Upper lobe of left lung (tissue), 6 donors: ENCODE measurements at regions not wholly inside any gene's neighbourhood (a gene's known extent, or its start where the extent isn't known, plus 50 kb on each side); places are given as distances from the start of the nearest gene placed in this dataset.
A peak's percentile ranks its signal among the peaks of the same experiment; 100 is the strongest.
"Not testable (repeated sequence)": the region's sequence is repeated elsewhere in the genome, so short reads cannot be mapped to it uniquely, and the experiment has no call there.

Experiments used
- ATAC-seq, 2 donors: fragments of 200-7000 bp; cut with Tn5 transposase; one replicate each; pipeline ENCODE4 v1.9.1; 2022; ENCODE audit warnings: mild to moderate bottlenecking in 2 of 2, moderate library complexity in 2 of 2; ENCODE audit not compliant: low FRiP score in 2 of 2
- DNase-seq, 2 donors: peaks; one replicate each; pipeline ENCODE4 v3.0.0-alpha.2; 2019 to 2020
- H3K27ac ChIP-seq, 4 donors: fragments of 200-600 bp; sonication (generic); one replicate each; pipeline ENCODE4 v1.5.1; 2016 to 2019
- H3K27me3 ChIP-seq, 4 donors: fragments of 200-600 bp; sonication (generic); one replicate each; pipeline ENCODE4 v1.5.1; 2017 to 2019
- H3K36me3 ChIP-seq, 4 donors: fragments of 200-600 bp; sonication (generic); one replicate each; pipeline ENCODE4 v1.5.1; 2016 to 2019
- H3K4me1 ChIP-seq, 4 donors: fragments of 200-600 bp; sonication (generic); one replicate each; pipeline ENCODE4 v1.5.1; 2018 to 2019
- H3K4me3 ChIP-seq, 4 donors: fragments of 200-600 bp; sonication (generic); one replicate each; pipeline ENCODE4 v1.5.1; 2017 to 2019; ENCODE audit warnings: mild to moderate bottlenecking in 2 of 4, moderate library complexity in 1 of 4
- H3K9me3 ChIP-seq, 4 donors: fragments of 200-600 bp; sonication (generic); one replicate each; pipeline ENCODE4 v1.5.1; 2018 to 2019
- EP300 ChIP-seq, 4 donors: sonication (generic); formaldehyde crosslinking; IDR thresholded peaks; one replicate each; pipeline ENCODE4 v1.5.1; 2017; ENCODE audit warnings: antibody characterized with exemption in 4 of 4, control low read depth in 2 of 4
- POLR2A ChIP-seq, 4 donors: fragments of 450-650 bp; IDR thresholded peaks; one replicate each; pipeline ENCODE4 v1.5.1; 2016 to 2017; ENCODE audit warnings: antibody characterized with exemption in 4 of 4, mild to moderate bottlenecking in 2 of 4
- POLR2AphosphoS5 ChIP-seq, 2 donors: sonication (generic); formaldehyde crosslinking; IDR thresholded peaks; one replicate each; pipeline ENCODE4 v1.5.1; 2017; ENCODE audit warnings: antibody characterized with exemption in 2 of 2
- WGBS, 2 donors: methylation state at CpG; one replicate each; pipeline ENCODE4 v1.1.5; 2017 to 2018; 5-methylcytosine and 5-hydroxymethylcytosine counted together
- TF ChIP-seq, protein P1 (sequence below), 6 experiments: fragments of 450-650 bp in 4 of 6; fragments of 200-600 bp in 2 of 6; sonication (generic) in 2 of 6; IDR thresholded peaks; one replicate each; pipeline ENCODE4 v1.5.1; 2016 to 2019; ENCODE audit warnings: antibody characterized with exemption in 6 of 6
- donor health status: DM: no; HTN: no; CAD: no; lungs with moderate emphysema.
- donor health status: DM: no; HTN: yes; CAD: no; lungs with severe emphysema.

DNA sequence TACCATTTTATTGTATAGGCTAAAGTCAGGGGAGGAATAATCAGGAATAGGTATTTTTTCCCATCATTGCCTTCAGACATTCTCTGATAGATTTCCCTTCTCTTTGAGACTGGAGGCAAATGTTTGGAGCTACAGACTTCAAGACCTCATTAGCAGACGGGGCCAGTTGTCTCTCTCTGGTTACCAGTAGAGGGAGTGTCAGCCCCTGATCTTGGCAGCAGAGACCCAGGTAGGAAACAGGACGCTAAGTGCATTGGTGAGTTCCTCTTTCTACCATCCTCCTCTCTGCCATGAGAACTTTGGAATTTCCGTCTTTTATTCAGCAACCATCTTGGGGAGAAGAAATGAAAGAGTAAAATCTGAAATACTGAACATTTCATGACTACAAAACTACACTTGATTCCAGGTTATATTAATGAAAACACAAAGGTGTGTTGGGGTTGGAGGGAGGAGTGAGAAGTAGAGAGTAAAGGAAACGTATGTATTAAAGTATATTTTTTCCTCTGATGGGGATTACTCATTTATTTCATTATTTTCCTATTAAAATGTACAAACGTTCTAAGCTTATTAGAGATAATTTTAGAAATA lies 186.2 kb upstream of the GCFC2 start:
- 27 to 41% methylated on average over 5 of the region's 5 CpGs for WGBS, 2 donors
- Histone ChIP-seq H3K4me3 (no peak overlapping the region), H3K36me3 (no peaks in the 10 kb centered on the region), H3K9me3 (no peaks in the 10 kb centered on the region), H3K27ac (no peak overlapping the region), H3K27me3 (no peaks in the 10 kb centered on the region), H3K4me1 (no peaks in the 10 kb centered on the region)
- DNase-seq (no peak), ATAC-seq (no peak)
- TF ChIP-seq, protein P1, sequence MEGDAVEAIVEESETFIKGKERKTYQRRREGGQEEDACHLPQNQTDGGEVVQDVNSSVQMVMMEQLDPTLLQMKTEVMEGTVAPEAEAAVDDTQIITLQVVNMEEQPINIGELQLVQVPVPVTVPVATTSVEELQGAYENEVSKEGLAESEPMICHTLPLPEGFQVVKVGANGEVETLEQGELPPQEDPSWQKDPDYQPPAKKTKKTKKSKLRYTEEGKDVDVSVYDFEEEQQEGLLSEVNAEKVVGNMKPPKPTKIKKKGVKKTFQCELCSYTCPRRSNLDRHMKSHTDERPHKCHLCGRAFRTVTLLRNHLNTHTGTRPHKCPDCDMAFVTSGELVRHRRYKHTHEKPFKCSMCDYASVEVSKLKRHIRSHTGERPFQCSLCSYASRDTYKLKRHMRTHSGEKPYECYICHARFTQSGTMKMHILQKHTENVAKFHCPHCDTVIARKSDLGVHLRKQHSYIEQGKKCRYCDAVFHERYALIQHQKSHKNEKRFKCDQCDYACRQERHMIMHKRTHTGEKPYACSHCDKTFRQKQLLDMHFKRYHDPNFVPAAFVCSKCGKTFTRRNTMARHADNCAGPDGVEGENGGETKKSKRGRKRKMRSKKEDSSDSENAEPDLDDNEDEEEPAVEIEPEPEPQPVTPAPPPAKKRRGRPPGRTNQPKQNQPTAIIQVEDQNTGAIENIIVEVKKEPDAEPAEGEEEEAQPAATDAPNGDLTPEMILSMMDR (IDR thresholded peaks at IDR 0.05), result peak in 1 of 6 experiments; percentile 19
- TF ChIP-seq POLR2AphosphoS5 (IDR thresholded peaks at IDR 0.05) (no peak), POLR2A (IDR thresholded peaks at IDR 0.05) (no peak)

- DNase-seq (no peak), ATAC-seq (no peak)
- Histone ChIP-seq H3K4me3 (no peak overlapping the region), H3K9me3 (no peaks in the 10 kb centered on the region), H3K27ac (no peak overlapping the region), H3K4me1 (no peaks in the 10 kb centered on the region), H3K27me3 (no peaks in the 10 kb centered on the region), H3K36me3 (no peaks in the 10 kb centered on the region)
- 69 to 94% methylated on average over 1 of the region's 1 CpG for WGBS, 2 donors
- TF ChIP-seq POLR2AphosphoS5 (IDR thresholded peaks at IDR 0.05) (no peak), POLR2A (IDR thresholded peaks at IDR 0.05) (no peak), EP300 (IDR thresholded peaks at IDR 0.05) (no peak)
- TF ChIP-seq, protein P1 (IDR thresholded peaks at IDR 0.05), result no peak
Measured at GRCh38 chr2:75894170-75894569, 183.5 kb upstream of the GCFC2 start.

DNA sequence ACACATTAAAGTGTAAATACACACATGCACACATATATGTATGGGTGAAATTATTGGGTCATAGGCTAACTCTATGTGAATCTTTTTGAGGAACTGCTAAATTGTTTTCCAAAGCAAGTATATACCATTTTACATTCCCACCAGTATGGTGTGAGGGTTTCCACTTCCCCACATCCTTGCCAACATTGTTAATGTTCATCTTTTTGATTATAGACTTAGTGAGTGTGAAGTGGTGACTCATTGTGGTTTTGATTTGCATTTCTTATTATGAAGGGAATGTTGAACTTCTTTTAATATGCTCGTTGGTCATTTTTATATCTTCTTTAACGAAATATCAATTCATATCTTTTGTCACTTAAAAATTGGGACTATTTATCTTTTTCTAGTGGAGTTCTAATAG lies 181.8 kb upstream of the GCFC2 start:
- H3K9me3 ChIP-seq, result no peaks in the 10 kb centered on the region
- no peaks in the 10 kb centered on the region for H3K4me1 ChIP-seq
- no peaks in the 10 kb centered on the region for H3K27me3 ChIP-seq
- H3K4me3 ChIP-seq, result no peak overlapping the region
- ATAC-seq, result no peak
- H3K27ac ChIP-seq, result no peak overlapping the region
- DNase-seq, result no peak
- WGBS, 2 donors, result 53 to 58% methylated on average over 2 of the region's 2 CpGs
- TF ChIP-seq POLR2AphosphoS5 (IDR thresholded peaks at IDR 0.05), result no peak
- no peak for TF ChIP-seq POLR2A (IDR thresholded peaks at IDR 0.05)
- TF ChIP-seq EP300 (IDR thresholded peaks at IDR 0.05), result no peak
- TF ChIP-seq, protein P1 (IDR thresholded peaks at IDR 0.05), result no peak
- H3K36me3 ChIP-seq, result no peaks in the 10 kb centered on the region

- ATAC-seq (no peak), DNase-seq (no peak)
- no peaks in the 10 kb centered on the region for H3K36me3 ChIP-seq
Measured at GRCh38 chr2:75882530-75882929, 171.8 kb upstream of the GCFC2 start.

DNA sequence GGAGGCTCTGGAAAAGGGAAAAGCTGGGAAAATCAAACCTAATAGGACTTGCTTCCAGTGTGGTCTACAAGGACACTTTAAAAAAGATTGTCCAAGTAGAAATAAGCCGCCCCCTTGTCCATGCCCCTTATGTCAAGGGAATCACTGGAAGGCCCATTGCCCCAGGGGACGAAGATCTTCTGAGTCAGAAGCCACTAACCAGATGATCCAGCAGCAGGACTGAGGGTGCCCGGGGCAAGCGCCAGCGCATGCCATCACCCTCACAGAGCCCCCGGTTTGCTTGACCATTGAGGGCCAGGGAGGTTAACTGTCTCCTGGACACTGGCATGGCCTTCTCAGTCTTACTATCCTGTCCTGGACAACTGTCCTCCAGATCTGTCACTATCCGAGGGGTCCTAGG lies 164.9 kb upstream of the GCFC2 start:
- not testable (repeated sequence) for H3K9me3 ChIP-seq, H3K27me3 ChIP-seq, H3K4me1 ChIP-seq, H3K27ac ChIP-seq, H3K4me3 ChIP-seq, ATAC-seq, H3K36me3 ChIP-seq
- WGBS, 2 donors, result 89 to 93% methylated on average over 3 to 7 of the region's 7 CpGs
- peak in 1 of 2 donors; percentile 19 for DNase-seq

More at GRCh38 chr2:75882530-75882929, 171.8 kb upstream of the GCFC2 start:
- Histone ChIP-seq H3K27me3 (no peaks in the 10 kb centered on the region), H3K27ac (no peak overlapping the region), H3K9me3 (no peaks in the 10 kb centered on the region), H3K4me1 (no peaks in the 10 kb centered on the region), H3K4me3 (no peak overlapping the region)
- 78 to 86% methylated on average over 2 of the region's 2 CpGs for WGBS, 2 donors
- TF ChIP-seq POLR2A (IDR thresholded peaks at IDR 0.05), result no peak
- no peak for TF ChIP-seq POLR2AphosphoS5 (IDR thresholded peaks at IDR 0.05)
- no peak for TF ChIP-seq EP300 (IDR thresholded peaks at IDR 0.05)
- TF ChIP-seq, protein P1 (IDR thresholded peaks at IDR 0.05), result no peak

DNA sequence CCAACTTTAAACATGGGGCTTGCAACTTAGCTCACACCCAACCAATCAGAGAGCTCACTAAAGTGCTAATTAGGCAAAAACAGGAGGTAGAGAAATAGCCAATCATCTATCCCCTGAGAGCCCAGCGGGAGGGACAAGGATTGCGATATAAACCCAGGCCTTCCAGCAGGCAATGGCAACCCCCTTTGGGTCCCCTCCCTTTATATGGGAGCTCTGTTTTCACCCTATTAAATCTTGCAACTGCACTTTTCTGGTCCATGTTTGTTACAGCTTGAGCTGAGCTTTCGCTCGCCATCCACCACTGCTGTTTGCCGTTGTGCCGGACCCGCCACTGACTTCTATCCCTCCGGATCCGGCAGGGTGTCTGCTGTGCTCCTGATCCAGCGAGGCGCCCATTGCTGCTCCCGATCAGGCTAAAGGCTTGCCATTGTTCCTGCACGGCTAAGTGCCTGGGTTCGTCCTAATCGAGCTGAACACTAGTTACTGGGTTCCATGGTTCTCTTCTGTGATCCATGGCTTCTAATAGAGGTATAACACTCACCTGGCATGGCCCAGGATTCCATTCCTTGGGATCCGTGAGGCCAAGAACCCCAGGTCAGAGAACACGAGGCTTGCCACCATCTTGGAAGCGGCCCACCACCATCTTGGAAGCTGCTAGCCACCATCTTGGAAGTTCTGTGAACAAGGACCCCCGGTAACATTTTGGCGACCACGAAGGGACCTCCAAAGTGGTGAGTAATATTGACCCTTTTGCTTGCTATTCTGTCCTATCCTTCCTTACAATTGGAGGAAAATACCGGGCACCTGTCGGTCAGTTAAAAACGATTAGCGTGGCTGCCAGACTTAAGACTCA lies 161.3 kb upstream of the GCFC2 start:
- peak in 1 of 2 donors; percentile 23 for DNase-seq
- not testable (repeated sequence) for ATAC-seq, H3K27ac ChIP-seq, H3K4me3 ChIP-seq, H3K4me1 ChIP-seq, H3K36me3 ChIP-seq, H3K27me3 ChIP-seq, H3K9me3 ChIP-seq
- 96 to 97% methylated on average over 15 to 25 of the region's 25 CpGs for WGBS, 2 donors
